ENCODE measurements at regions not wholly inside any gene's neighbourhood (a gene's known extent, or its start where the extent isn't known, plus 50 kb on each side); places are given as distances from the start of the nearest gene placed in this dataset.

- Mint-ChIP-seq H3K27ac (no peak overlapping the region), H3K4me3 (no peak overlapping the region), H3K27me3 (ENCODE audit: low read depth, poor library complexity) (no peaks in the 10 kb centered on the region), H3K4me1 (peaks cover 10% of the 10 kb centered on the region), H3K36me3 (ENCODE audit: low read depth) (no peaks in the 10 kb centered on the region), H3K9me3 (no peaks in the 10 kb centered on the region)
- no peak for DNase-seq
- no peak for TF ChIP-seq CTCF (IDR thresholded peaks at IDR 0.05)
Observed at GRCh38 chr7:15737601-15738000, 51.1 kb upstream of the MEOX2 start.
